ENCODE measurements at regions not wholly inside any gene's neighbourhood (a gene's known extent, or its start where the extent isn't known, plus 50 kb on each side); places are given as distances from the start of the nearest gene placed in this dataset.

GRCh38 chr11:116302756-116303155 is 470.0 kb downstream of the BUD13 start:
- TF ChIP-seq, protein P1, sequence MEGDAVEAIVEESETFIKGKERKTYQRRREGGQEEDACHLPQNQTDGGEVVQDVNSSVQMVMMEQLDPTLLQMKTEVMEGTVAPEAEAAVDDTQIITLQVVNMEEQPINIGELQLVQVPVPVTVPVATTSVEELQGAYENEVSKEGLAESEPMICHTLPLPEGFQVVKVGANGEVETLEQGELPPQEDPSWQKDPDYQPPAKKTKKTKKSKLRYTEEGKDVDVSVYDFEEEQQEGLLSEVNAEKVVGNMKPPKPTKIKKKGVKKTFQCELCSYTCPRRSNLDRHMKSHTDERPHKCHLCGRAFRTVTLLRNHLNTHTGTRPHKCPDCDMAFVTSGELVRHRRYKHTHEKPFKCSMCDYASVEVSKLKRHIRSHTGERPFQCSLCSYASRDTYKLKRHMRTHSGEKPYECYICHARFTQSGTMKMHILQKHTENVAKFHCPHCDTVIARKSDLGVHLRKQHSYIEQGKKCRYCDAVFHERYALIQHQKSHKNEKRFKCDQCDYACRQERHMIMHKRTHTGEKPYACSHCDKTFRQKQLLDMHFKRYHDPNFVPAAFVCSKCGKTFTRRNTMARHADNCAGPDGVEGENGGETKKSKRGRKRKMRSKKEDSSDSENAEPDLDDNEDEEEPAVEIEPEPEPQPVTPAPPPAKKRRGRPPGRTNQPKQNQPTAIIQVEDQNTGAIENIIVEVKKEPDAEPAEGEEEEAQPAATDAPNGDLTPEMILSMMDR (IDR thresholded peaks at IDR 0.05; ENCODE audit: poor library complexity, severe bottlenecking), result no peak
- TF ChIP-seq POLR2AphosphoS5 (IDR thresholded peaks at IDR 0.05), result no peak

Data from neural cell (in vitro differentiated cells).